Stomach (tissue), 8 donors: ENCODE measurements at regions not wholly inside any gene's neighbourhood (a gene's known extent, or its start where the extent isn't known, plus 50 kb on each side); places are given as distances from the start of the nearest gene placed in this dataset.

Source experiments
- DNase-seq, 2 donors: peaks; one replicate each; pipeline versions ENCODE4 v3.0.0 to v3.0.0-alpha.2; 2013 to 2019
- H3K27ac ChIP-seq, 5 donors: fragments of 200-600 bp in 4 of 5; sonication (generic) in 4 of 5; one replicate each; pipeline ENCODE4 v1.5.1; 2013 to 2019; ENCODE audit warnings: mild to moderate bottlenecking in 1 of 5, moderate library complexity in 1 of 5
- H3K27me3 ChIP-seq, 3 donors: fragments of 200-600 bp; sonication (generic); one replicate each; pipeline ENCODE4 v1.5.1; 2017 to 2019; ENCODE audit warnings: mixed run types in 1 of 3
- H3K36me3 ChIP-seq, 4 donors: fragments of 200-600 bp; sonication (generic); 1 replicate in 3 of 4; 2 replicates in 1 of 4; pipeline ENCODE4 v1.5.1; 2016 to 2019
- H3K4me1 ChIP-seq, 4 donors: fragments of 200-600 bp; sonication (generic); one replicate each; pipeline ENCODE4 v1.5.1; 2016 to 2019
- H3K4me3 ChIP-seq, 4 donors: fragments of 200-600 bp; sonication (generic) in 3 of 4; one replicate each; pipeline ENCODE4 v1.5.1; 2016 to 2019; ENCODE audit warnings: mild to moderate bottlenecking in 1 of 4
- H3K9me3 ChIP-seq, 4 donors: fragments of 200-600 bp; sonication (generic); one replicate each; pipeline ENCODE4 v1.5.1; 2016 to 2019
- EP300 ChIP-seq: sonication (generic); formaldehyde crosslinking; IDR thresholded peaks from one replicate; pipeline ENCODE4 v1.6.1; 2017; ENCODE audit warnings: antibody characterized with exemption
- POLR2A ChIP-seq, 4 donors: fragments of 450-650 bp; IDR thresholded peaks; one replicate each; pipeline ENCODE4 v1.6.1; 2016; ENCODE audit warnings: antibody characterized with exemption in 4 of 4, control low read depth in 2 of 4, mild to moderate bottlenecking in 1 of 4, moderate library complexity in 1 of 4
- POLR2AphosphoS5 ChIP-seq, 3 donors: sonication (generic); formaldehyde crosslinking; IDR thresholded peaks; one replicate each; pipeline ENCODE4 v1.6.1; 2016; ENCODE audit warnings: antibody characterized with exemption in 3 of 3
- WGBS, 5 donors: extraction: QIAGEN DNeasy Blood & Tissue Kit in 3 of 5; methylation state at CpG; one replicate each; pipeline versions ENCODE4 v1.1.5 to v1.1.7; 2013 to 2018; 5-methylcytosine and 5-hydroxymethylcytosine counted together
- intact Hi-C: fragments of 100-400 bp; cut with DNase I; formaldehyde crosslinking; loops from one replicate; pipeline ENCODE4 v1.15.1; 2023; ENCODE audit warnings: low total_unique reads
- TF ChIP-seq, protein P1 (sequence below), 7 experiments: fragments of 450-650 bp in 4 of 7; fragments of 200-600 bp in 3 of 7; sonication (generic) in 3 of 7; IDR thresholded peaks; one replicate each; pipeline ENCODE4 v1.5.1; 2016 to 2019; ENCODE audit warnings: antibody characterized with exemption in 7 of 7, control low read depth in 2 of 7, mild to moderate bottlenecking in 1 of 7
- donor health status: healthy with polysubstance abuse.
- donor health status: Bipolar disorder and iron deficiency.
- donor health status: healthy.

DNA sequence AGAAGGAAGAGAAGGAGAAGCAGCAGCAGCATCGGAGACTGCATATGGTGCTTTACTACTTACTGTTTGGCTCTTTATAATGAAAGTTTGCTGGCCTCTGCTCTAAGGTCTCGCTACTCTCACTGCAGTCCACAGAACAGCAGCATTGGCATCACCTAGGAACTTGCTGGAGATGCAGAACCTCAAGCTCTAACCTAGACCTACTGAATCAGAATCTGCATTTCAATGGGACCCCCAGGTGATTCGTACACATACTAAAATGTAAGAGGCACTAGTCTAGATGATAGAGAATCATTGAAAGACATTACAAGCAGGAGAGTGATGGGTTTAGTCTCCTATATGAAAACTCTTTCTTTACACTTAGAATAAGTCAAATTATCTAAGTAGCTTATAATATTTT lies 270.6 kb downstream of the KLF5 start:
- no peak for TF ChIP-seq POLR2AphosphoS5 (IDR thresholded peaks at IDR 0.05)
- TF ChIP-seq EP300, result no peak
- TF ChIP-seq, protein P1, sequence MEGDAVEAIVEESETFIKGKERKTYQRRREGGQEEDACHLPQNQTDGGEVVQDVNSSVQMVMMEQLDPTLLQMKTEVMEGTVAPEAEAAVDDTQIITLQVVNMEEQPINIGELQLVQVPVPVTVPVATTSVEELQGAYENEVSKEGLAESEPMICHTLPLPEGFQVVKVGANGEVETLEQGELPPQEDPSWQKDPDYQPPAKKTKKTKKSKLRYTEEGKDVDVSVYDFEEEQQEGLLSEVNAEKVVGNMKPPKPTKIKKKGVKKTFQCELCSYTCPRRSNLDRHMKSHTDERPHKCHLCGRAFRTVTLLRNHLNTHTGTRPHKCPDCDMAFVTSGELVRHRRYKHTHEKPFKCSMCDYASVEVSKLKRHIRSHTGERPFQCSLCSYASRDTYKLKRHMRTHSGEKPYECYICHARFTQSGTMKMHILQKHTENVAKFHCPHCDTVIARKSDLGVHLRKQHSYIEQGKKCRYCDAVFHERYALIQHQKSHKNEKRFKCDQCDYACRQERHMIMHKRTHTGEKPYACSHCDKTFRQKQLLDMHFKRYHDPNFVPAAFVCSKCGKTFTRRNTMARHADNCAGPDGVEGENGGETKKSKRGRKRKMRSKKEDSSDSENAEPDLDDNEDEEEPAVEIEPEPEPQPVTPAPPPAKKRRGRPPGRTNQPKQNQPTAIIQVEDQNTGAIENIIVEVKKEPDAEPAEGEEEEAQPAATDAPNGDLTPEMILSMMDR (IDR thresholded peaks at IDR 0.05), result no peak
- no peak for TF ChIP-seq POLR2A (IDR thresholded peaks at IDR 0.05)
- no peak for DNase-seq

DNA sequence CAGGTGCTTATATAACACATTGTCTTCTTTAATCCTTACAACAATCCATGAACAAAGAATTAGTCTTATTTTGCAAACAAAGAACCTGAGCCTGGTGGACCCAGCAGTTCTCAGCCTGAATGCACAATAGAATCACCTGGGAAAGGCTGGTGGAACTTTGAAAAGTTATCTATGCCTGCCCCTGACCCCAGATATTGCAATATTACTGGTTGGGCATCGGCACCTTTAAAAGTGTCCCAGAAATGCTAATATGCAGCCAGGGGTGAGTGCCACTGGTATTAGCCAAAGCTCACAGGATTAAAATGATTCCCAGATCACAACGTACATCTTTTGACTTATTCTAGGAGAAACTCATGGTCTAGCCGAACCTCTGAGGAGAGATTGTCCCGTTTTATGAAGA lies 268.8 kb downstream of the KLF5 start:
- Histone ChIP-seq H3K27ac (no peak overlapping the region), H3K9me3 (no peaks in the 10 kb centered on the region), H3K4me3 (no peak overlapping the region), H3K4me1 (peaks cover 0 to 20% (median 5%) of the 10 kb centered on the region in 4 donors), H3K27me3 (no peaks in the 10 kb centered on the region), H3K36me3 (no peaks in the 10 kb centered on the region)
- no peak for DNase-seq
- 46 to 68% (median 66%) methylated on average over 4 of the region's 4 CpGs for WGBS, 5 donors
- intact Hi-C loops, result no loop called here
- no peak for TF ChIP-seq POLR2A (IDR thresholded peaks at IDR 0.05)
- no peak for TF ChIP-seq EP300
- no peak for TF ChIP-seq POLR2AphosphoS5 (IDR thresholded peaks at IDR 0.05)
- TF ChIP-seq, protein P1 (IDR thresholded peaks at IDR 0.05), result no peak

More for the DNA sequence above, 270.6 kb downstream of the KLF5 start:
- intact Hi-C loops, result no loop called here
- 87 to 95% (median 91%) methylated on average over 3 of the region's 3 CpGs for WGBS, 5 donors
- Histone ChIP-seq H3K9me3 (no peaks in the 10 kb centered on the region), H3K27me3 (no peaks in the 10 kb centered on the region), H3K27ac (no peak overlapping the region), H3K4me3 (no peak overlapping the region), H3K36me3 (no peaks in the 10 kb centered on the region), H3K4me1 (peaks cover 0 to 20% (median 5%) of the 10 kb centered on the region in 4 donors)

DNA sequence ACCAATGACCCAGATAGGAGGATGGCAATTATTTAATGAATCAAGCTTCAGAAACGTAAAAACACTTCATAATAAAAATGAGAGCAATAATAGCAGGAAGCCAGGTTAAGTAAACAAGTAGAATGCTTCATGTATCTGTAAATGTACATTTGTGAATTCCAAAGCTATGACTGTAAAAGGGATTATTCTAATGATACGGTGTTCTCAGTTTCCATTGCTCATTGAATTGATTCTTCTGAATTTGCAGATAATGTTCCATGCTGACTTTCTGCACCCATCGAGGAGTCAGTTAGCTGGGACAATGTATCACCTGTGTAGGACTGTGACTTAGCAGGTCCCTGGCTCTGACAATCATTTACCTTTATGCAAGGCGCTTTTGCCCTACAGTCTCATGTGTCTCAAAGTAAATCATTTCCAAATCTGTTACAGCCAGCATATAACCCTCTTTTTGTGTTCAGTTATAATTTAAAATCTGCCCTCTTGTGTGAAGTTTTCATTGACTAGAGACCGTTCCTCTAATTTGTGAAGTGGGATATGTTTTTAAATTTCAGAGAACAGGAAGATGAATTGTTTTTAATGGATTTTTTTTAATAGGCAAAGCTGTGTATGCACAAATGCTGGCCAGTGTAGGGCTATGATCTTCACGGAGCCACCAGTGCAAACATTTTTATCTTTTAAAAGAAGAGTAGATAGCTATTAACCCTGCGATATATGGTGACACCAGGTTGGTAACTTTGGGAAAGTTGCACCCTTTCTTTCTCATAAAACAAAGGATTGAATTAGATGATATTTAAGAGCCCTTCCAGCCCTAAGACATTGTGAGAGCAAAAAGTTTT lies 267.1 kb downstream of the KLF5 start:
- Histone ChIP-seq H3K36me3 (no peaks in the 10 kb centered on the region), H3K9me3 (no peaks in the 10 kb centered on the region), H3K4me3 (no peak overlapping the region), H3K27me3 (no peaks in the 10 kb centered on the region), H3K27ac (no peak overlapping the region), H3K4me1 (peaks cover 0 to 20% (median 5%) of the 10 kb centered on the region in 4 donors)
- peak in 1 of 2 donors; percentile 76 for DNase-seq
- intact Hi-C loops, result no loop called here
- TF ChIP-seq EP300, result no peak
- TF ChIP-seq POLR2A (IDR thresholded peaks at IDR 0.05), result no peak
- WGBS, 5 donors, result 29 to 45% (median 35%) methylated on average over 7 of the region's 7 CpGs

DNA sequence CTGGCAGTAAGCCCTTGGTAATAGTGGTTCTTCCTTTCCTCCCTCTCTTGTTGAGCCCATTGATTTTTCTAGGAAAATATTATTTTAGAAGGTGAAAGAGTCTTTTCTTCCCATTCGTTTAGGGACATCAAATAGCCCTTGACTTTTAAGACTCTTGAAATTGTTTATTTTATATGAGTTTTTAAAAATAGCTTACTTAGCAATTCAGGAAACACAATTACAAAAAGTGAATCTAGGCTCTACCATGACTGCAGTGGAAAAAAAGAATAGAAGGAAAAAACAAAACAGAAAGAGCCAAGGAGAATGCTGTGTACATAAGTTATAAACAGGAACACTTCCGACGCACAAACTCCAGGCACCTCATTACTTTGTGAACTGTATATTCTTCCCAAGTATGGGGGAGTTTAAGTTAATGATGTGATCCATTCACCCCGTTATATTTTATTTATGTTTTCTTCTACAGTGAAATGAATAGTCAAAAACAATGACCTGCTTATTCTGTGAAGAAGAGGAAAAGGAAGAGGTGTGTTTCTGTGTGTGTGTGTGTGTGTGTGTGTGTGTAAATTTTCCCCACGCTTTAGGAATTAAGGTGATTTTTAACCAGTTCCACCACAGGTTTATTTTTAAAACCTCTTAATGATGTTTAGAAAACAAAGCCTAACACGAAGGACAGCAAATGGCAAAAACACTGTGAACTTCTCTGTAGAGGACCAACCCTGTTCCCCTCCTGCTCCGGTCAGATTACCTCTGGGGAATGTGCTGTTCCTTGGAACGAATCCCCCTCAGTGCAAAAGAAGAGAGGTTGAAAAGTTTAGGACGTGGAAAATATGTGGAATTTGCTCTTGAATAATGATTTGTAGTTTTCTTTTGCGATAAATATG lies 266.3 kb downstream of the KLF5 start:
- no peak overlapping the region for H3K4me3 ChIP-seq
- intact Hi-C loops, result no loop called here
- no peak overlapping the region for H3K27ac ChIP-seq
- H3K4me1 ChIP-seq, result peaks cover 0 to 20% (median 5%) of the 10 kb centered on the region in 4 donors
- H3K27me3 ChIP-seq, result no peaks in the 10 kb centered on the region
- TF ChIP-seq EP300 (no peak), POLR2A (IDR thresholded peaks at IDR 0.05) (no peak), POLR2AphosphoS5 (IDR thresholded peaks at IDR 0.05) (no peak)
- TF ChIP-seq, protein P1 (IDR thresholded peaks at IDR 0.05), result no peak
- 40 to 49% (median 47%) methylated on average over 10 of the region's 10 CpGs for WGBS, 5 donors
- H3K9me3 ChIP-seq, result no peaks in the 10 kb centered on the region
- DNase-seq, result no peak
- no peaks in the 10 kb centered on the region for H3K36me3 ChIP-seq
